ENCODE measurements at regions not wholly inside any gene's neighbourhood (a gene's known extent, or its start where the extent isn't known, plus 50 kb on each side); places are given as distances from the start of the nearest gene placed in this dataset.

DNA sequence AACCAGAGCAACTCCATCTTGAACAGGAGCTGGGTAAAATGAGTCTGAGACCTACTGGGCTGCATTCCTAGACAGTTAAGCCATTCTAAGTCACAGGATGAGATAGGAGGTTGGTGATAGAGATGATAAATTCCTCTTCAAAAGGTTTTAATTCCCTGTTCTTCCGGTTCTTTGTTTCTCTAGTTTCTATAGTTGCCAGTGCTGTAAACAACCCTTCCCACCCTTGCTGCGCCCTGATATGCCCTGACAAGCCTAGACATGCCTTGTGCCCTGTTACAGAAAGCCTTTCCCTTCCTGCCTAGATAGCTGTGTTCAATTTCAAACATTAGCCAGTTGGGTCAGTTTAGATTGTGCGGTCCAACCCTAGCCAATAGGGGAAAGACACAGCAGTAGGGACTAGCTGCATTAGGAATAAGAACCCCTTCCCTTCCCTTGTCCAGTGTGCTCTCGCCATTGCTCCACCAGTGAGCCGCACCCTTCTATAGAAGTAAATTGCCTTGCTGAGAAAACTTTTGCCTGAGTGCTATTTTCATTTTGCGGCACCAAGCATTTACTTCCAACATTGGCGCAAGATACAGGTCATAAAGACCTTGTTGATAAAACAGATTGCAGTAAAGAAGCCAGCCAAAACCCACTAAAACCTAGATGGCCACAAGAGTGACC, 52.5 kb upstream of the CCN2 start:
- no peak for DNase-seq (ENCODE audit: low read depth in 2 of 2)
- no peak overlapping the region for H3K4me3 ChIP-seq (replicated peaks in 1 of 2; ENCODE audit: low read depth in 2 of 2, low read length in 2 of 2)
- TF ChIP-seq, protein P1, sequence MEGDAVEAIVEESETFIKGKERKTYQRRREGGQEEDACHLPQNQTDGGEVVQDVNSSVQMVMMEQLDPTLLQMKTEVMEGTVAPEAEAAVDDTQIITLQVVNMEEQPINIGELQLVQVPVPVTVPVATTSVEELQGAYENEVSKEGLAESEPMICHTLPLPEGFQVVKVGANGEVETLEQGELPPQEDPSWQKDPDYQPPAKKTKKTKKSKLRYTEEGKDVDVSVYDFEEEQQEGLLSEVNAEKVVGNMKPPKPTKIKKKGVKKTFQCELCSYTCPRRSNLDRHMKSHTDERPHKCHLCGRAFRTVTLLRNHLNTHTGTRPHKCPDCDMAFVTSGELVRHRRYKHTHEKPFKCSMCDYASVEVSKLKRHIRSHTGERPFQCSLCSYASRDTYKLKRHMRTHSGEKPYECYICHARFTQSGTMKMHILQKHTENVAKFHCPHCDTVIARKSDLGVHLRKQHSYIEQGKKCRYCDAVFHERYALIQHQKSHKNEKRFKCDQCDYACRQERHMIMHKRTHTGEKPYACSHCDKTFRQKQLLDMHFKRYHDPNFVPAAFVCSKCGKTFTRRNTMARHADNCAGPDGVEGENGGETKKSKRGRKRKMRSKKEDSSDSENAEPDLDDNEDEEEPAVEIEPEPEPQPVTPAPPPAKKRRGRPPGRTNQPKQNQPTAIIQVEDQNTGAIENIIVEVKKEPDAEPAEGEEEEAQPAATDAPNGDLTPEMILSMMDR (IDR thresholded peaks at IDR 0.05; ENCODE audit: low read depth, low read length): no peak

Measured in cardiac fibroblast (primary cell).